Caco-2 (cell line): ENCODE measurements at regions not wholly inside any gene's neighbourhood (a gene's known extent, or its start where the extent isn't known, plus 50 kb on each side); places are given as distances from the start of the nearest gene placed in this dataset.

Source experiments
- BruUV-seq: library from RNA; stranded (reverse); fragments of 400-500 nt; replicated peaks from 2 replicates; lab custom pipeline; 2021; lab: Mats Ljungman, UMichigan
- CTCF ChIA-PET: fragments of 300-600 bp; sonication (Branson Sonifier 250); formaldehyde crosslinking; loops from one replicate; lab custom pipeline; 2022; ENCODE audit warnings: antibody characterized with exemption; lab: Charles Lee
- POLR2A ChIA-PET: fragments of 300-600 bp; sonication (Branson Sonifier 250); formaldehyde crosslinking; loops from one replicate; lab custom pipeline; 2022; ENCODE audit warnings: antibody characterized with exemption; lab: Charles Lee
- DNase-seq, 2 experiments: peaks; one replicate each; pipeline versions ENCODE4 v3.0.0 to v3.0.0-alpha.2; 2020 to 2022
- H3K27me3 ChIP-seq: replicated peaks from 2 replicates; pipeline ENCODE4 v1.6.0; 2011; ENCODE audit warnings: low read length; ENCODE audit not compliant: control insufficient read depth, insufficient read depth
- H3K36me3 ChIP-seq: 2 replicates; pipeline ENCODE4 v1.5.1; 2011; ENCODE audit warnings: low read length; ENCODE audit not compliant: control insufficient read depth, insufficient read depth
- H3K4me1 ChIP-seq: fragments of 250-450 bp; sonication (Bioruptor Pico); 2 replicates; pipeline ENCODE4 v1.5.1; 2020; ENCODE audit warnings: mild to moderate bottlenecking
- H3K4me3 ChIP-seq: 2 replicates; pipeline ENCODE4 v1.5.1; 2011; ENCODE audit warnings: low read depth, mild to moderate bottlenecking, control low read depth, low read length
- H3K9me3 ChIP-seq: fragments of 250-450 bp; sonication (Bioruptor Pico); 2 replicates; pipeline ENCODE4 v1.5.1; 2020; ENCODE audit warnings: mild to moderate bottlenecking, moderate library complexity
- H3K27ac Mint-ChIP-seq: one replicate; pipeline ENCODE4 v1.8.0; 2022; ENCODE audit warnings: mixed read lengths; ENCODE audit not compliant: unreplicated experiment
- H3K27me3 Mint-ChIP-seq: one replicate; pipeline ENCODE4 v1.8.0; 2022; ENCODE audit warnings: mixed read lengths; ENCODE audit not compliant: insufficient read depth, unreplicated experiment
- H3K36me3 Mint-ChIP-seq: one replicate; pipeline ENCODE4 v1.8.0; 2022; ENCODE audit warnings: mild to moderate bottlenecking, mixed read lengths; ENCODE audit not compliant: insufficient read depth, unreplicated experiment
- H3K4me1 Mint-ChIP-seq: one replicate; pipeline ENCODE4 v1.8.0; 2022; ENCODE audit warnings: low read depth, mixed read lengths; ENCODE audit not compliant: unreplicated experiment
- H3K4me3 Mint-ChIP-seq: one replicate; pipeline ENCODE4 v1.8.0; 2022; ENCODE audit warnings: mild to moderate bottlenecking, moderate library complexity, mixed read lengths; ENCODE audit not compliant: unreplicated experiment
- H3K9me3 Mint-ChIP-seq: one replicate; pipeline ENCODE4 v1.8.0; 2022; ENCODE audit warnings: mixed read lengths; ENCODE audit not compliant: unreplicated experiment
- CTCF ChIP-seq, 2 experiments: fragments of 200-600 bp in 1 of 2; IDR thresholded peaks; 1 replicate in 1 of 2; 2 replicates in 1 of 2; pipeline versions ENCODE4 v1.5.1 to v1.8.0; 2011 to 2022; ENCODE audit warnings: antibody characterized with exemption in 1 of 2, control low read depth in 1 of 2, inconsistent platforms in 1 of 2, low read depth in 1 of 2, low read length in 1 of 2, mild to moderate bottlenecking in 1 of 2, moderate library complexity in 1 of 2; ENCODE audit not compliant: insufficient read depth in 1 of 2, severe bottlenecking in 1 of 2, unreplicated experiment in 1 of 2
- intact Hi-C: fragments of 100-400 bp; cut with micrococcal nuclease; formaldehyde crosslinking; loops from one replicate; pipeline ENCODE4 v1.10.0; 2022; ENCODE audit not compliant: unreplicated experiment

GRCh38 chr6:25170640-25171039, 108.5 kb upstream of the CARMIL1 start:
- no peaks in the 10 kb centered on the region for H3K27me3 ChIP-seq
- H3K4me1 ChIP-seq: peaks cover 24% of the 10 kb centered on the region
- H3K36me3 Mint-ChIP-seq: peaks cover 8% of the 10 kb centered on the region
- H3K9me3 Mint-ChIP-seq: peaks cover 11% of the 10 kb centered on the region
- BruUV-seq: no TSS peak
- no peak for TF ChIP-seq CTCF (IDR thresholded peaks at IDR 0.05; ENCODE audit: insufficient read depth in 1 of 2, low read depth in 1 of 2, low read length in 1 of 2, severe bottlenecking in 1 of 2, unreplicated experiment in 1 of 2)
- ChIA-PET CTCF (no interaction called here), POLR2A (no interaction called here)
- H3K27ac Mint-ChIP-seq: no peak overlapping the region
- no peaks in the 10 kb centered on the region for H3K27me3 Mint-ChIP-seq
- H3K4me3 ChIP-seq: no peak overlapping the region
- peaks cover 33% of the 10 kb centered on the region for H3K4me1 Mint-ChIP-seq
- intact Hi-C loops: no loop called here
- no peak for DNase-seq
- H3K36me3 ChIP-seq: no peaks in the 10 kb centered on the region
- no peak overlapping the region for H3K4me3 Mint-ChIP-seq
- no peaks in the 10 kb centered on the region for H3K9me3 ChIP-seq

GRCh38 chr6:25171301-25171700, 107.9 kb upstream of the CARMIL1 start:
- H3K9me3 ChIP-seq: no peaks in the 10 kb centered on the region
- peaks cover 8% of the 10 kb centered on the region for H3K36me3 Mint-ChIP-seq
- ChIA-PET POLR2A (no interaction called here), CTCF (no interaction called here)
- no peak overlapping the region for H3K27ac Mint-ChIP-seq
- DNase-seq: no peak
- H3K4me3 ChIP-seq: no peak overlapping the region
- intact Hi-C loops: no loop called here
- no TSS peak for BruUV-seq
- no peak overlapping the region for H3K4me3 Mint-ChIP-seq
- peaks cover 35% of the 10 kb centered on the region for H3K4me1 Mint-ChIP-seq
- H3K27me3 ChIP-seq: no peaks in the 10 kb centered on the region
- no peaks in the 10 kb centered on the region for H3K36me3 ChIP-seq
- no peak for TF ChIP-seq CTCF (IDR thresholded peaks at IDR 0.05; ENCODE audit: insufficient read depth in 1 of 2, low read depth in 1 of 2, low read length in 1 of 2, severe bottlenecking in 1 of 2, unreplicated experiment in 1 of 2)
- H3K4me1 ChIP-seq: peaks cover 30% of the 10 kb centered on the region
- peaks cover 11% of the 10 kb centered on the region for H3K9me3 Mint-ChIP-seq
- no peaks in the 10 kb centered on the region for H3K27me3 Mint-ChIP-seq

GRCh38 chr6:25172819-25173218, 106.4 kb upstream of the CARMIL1 start:
- Histone ChIP-seq H3K4me1 (peaks cover 30% of the 10 kb centered on the region), H3K36me3 (no peaks in the 10 kb centered on the region), H3K4me3 (no peak overlapping the region), H3K9me3 (no peaks in the 10 kb centered on the region), H3K27me3 (no peaks in the 10 kb centered on the region)
- intact Hi-C loops: no loop called here
- Mint-ChIP-seq H3K4me3 (peak overlapping the region; percentile 4), H3K36me3 (peaks cover 8% of the 10 kb centered on the region), H3K27ac (peak overlapping the region; percentile 60), H3K9me3 (peaks cover 11% of the 10 kb centered on the region), H3K4me1 (peaks cover 35% of the 10 kb centered on the region), H3K27me3 (no peaks in the 10 kb centered on the region)
- no peak for DNase-seq
- ChIA-PET CTCF (no interaction called here), POLR2A (no interaction called here)
- no TSS peak for BruUV-seq
- no peak for TF ChIP-seq CTCF (IDR thresholded peaks at IDR 0.05; ENCODE audit: insufficient read depth in 1 of 2, low read depth in 1 of 2, low read length in 1 of 2, severe bottlenecking in 1 of 2, unreplicated experiment in 1 of 2)
